Activated gamma-delta T cell treated with Interleukin-2 at 50 U/mL for 16 hours (primary cell): ENCODE measurements at regions not wholly inside any gene's neighbourhood (a gene's known extent, or its start where the extent isn't known, plus 50 kb on each side); places are given as distances from the start of the nearest gene placed in this dataset.

Source experiments
- DNase-seq: peaks from one replicate; pipeline ENCODE4 v3.0.0-alpha.2; 2020

DNA sequence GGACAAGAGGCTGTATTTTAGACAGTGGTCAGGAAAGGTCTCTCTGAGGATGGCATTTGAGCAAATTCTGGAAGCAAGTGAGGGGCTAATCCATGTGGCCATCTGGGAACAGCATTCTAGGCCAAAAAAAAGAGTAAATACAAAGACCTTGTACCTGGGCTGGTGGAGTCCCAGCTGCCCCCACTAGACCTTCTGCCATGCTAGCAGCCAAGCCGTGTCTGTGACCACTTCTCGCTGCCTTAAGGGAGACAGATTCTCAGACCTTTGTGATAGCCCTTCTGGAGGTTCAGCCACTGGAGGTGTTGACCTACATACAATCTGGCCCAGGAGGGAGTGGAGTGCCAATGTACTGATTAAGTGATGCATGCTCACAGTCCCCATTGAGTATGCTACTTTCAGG lies 506.2 kb downstream of the MID1IP1 start:
- no peak for DNase-seq

- no peak for DNase-seq
Measured at GRCh38 chrX:39308126-39308525, 506.9 kb downstream of the MID1IP1 start.

- DNase-seq, result no peak
Measured at GRCh38 chrX:39309018-39309635, 507.9 kb downstream of the MID1IP1 start.

DNA sequence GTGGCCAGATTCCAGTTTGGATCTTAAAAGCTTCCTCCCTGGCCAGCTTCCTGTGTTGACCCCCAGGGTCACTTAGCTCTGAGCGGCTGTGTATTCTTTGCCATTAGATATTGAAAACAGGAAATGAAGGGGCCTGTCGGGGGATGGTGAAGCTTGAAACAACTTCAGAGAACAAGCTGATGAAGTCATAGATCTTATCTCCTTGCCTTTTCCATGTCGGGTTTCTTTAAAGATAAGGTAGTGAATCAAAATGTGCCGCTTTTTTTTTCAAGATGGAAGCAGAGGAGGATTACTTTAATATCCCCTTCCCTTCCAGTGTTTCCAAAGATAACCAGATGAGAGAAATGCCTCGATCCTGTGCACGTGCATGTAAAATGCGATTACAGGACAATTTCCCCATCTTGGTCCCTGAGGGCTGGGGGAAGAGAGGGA lies 508.5 kb downstream of the MID1IP1 start:
- DNase-seq, result no peak

- DNase-seq, result no peak
Measured at GRCh38 chrX:39310891-39311290, 509.6 kb downstream of the MID1IP1 start.

DNA sequence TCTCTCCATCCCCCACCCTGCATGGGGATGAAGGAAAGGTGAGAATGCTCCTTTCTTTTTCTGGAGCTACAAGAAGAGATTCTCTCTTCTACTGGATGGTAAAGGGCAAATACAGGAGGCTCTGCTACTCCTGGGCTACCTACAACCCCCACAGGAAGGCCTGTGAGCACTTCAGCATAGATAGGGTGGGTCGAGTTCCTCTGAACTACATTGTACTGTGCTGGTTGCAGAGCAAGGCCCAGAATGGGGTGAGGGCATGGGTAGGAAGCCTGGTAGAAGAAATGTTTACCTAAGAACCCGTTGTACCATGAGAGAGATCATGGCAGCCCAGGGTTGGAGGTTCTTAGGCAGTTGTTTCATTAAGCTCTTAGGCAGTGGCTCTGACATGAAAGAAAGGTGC lies 510.4 kb downstream of the MID1IP1 start:
- DNase-seq, result no peak

DNA sequence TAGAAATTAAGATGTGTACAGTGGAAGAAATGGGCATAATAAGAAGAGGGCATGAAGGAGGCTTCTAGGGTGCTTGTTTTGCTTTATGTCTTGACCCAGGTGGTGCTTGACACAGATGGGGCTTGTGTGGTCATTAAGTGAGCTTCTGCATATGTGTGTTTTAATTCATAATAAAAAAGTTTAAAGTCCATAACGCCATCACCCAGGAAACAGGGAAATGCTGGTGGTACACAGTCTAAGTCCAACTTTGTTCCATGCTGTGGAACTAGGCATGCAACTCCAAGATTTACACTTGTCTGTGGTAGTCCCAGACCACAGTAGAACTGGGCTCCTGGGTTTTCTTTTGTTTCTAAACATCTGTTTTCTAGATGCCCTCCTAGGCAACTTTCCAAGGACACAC lies 511.9 kb downstream of the MID1IP1 start:
- no peak for DNase-seq

DNA sequence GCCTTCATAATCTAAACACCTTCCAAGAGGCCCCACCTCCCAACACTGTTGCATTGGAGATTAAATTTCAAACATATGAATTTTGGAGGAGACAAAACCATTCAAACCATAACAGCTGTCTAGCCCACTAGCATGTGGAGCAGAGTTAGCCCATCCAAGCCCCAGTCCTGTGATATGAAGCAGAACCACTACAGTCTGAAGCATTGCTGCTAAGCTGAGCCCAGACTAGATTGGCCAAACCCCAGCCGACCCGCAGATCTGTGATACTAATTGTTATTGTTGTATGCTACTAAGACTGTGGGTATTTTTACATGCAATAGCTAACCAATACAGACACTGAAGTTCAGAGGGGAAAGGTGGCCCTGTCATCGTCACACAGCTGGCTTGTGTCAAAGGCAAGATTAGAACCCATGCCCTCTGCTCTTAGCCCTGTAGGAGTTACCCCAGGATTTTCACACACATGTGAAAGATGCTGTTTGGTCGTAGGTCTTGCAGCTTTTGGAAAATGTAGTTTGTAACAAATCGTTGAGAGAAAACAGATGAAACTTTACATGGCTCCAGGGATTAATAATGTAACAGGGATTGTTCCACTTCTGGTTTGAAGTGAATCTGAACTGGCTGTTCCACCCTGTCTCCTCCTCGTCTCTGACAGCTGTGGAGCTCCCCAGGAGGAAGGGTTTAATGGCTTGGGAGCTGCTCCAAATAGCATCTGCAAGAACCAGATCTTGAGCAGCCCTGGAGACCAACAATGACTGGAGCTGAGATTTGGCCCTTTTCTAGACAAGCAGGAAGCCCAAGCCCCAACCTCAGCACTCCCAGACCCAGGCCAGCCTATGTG lies 517.5 kb downstream of the MID1IP1 start:
- no peak for DNase-seq

- DNase-seq, result no peak
Measured at GRCh38 chrX:39320165-39320564, 518.9 kb downstream of the MID1IP1 start.

- no peak for DNase-seq
Measured at GRCh38 chrX:39322496-39322895, 521.2 kb downstream of the MID1IP1 start.

DNA sequence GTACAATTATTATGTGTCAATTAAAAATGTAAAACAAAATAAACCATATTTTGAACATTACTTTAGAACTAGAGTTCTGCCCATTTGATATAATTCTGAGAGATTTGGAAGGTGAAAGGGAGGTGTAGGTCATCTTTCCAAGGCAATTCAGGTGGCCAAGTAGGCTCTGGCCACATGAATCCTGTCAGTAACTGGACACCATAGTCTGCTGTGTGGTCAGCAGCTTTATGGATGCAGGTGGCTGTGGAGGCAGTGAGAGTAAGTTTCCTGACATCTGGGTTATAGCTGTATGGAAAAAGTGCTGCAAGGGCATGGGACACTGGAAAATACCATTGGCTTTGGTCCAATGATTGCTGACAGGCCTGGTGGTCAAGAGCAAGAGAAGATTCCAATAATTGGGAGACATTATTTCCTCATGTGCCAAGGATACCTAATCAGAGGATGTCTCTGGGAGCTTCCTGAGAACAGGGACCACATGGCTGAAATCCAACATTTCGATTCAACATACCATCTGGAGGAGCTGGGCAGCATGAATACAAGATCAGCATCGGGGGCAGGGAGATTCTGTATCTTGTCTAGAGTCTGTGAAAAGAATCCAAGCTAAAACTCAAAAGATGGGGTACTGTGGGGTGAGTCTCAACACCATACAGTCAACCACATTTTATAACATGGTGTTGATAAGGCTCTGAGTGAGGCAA lies 523.1 kb downstream of the MID1IP1 start:
- no peak for DNase-seq

GRCh38 chrX:39327255-39327654 lies 526.0 kb downstream of the MID1IP1 start:
- no peak for DNase-seq

- DNase-seq, result no peak
Measured at GRCh38 chrX:39327705-39328104, 526.4 kb downstream of the MID1IP1 start.

DNA sequence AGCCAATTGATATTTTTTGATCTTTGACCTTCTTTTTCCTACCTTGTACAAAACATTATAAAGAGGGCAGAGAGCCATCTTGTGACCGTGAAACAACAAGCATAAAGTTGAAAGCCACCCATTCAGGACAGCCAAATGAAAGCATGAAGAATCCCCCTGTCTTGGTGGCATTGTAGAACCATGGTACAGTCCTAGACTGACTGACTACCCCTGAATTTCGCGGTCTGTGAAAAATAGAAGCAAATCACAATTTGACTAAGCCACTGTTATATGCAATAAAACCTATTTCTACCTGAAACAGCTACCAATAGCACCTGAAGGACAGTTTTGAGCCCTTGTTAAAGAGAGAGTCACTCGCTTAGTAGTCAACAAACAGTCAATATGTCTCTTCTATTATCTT lies 527.4 kb downstream of the MID1IP1 start:
- no peak for DNase-seq

DNA sequence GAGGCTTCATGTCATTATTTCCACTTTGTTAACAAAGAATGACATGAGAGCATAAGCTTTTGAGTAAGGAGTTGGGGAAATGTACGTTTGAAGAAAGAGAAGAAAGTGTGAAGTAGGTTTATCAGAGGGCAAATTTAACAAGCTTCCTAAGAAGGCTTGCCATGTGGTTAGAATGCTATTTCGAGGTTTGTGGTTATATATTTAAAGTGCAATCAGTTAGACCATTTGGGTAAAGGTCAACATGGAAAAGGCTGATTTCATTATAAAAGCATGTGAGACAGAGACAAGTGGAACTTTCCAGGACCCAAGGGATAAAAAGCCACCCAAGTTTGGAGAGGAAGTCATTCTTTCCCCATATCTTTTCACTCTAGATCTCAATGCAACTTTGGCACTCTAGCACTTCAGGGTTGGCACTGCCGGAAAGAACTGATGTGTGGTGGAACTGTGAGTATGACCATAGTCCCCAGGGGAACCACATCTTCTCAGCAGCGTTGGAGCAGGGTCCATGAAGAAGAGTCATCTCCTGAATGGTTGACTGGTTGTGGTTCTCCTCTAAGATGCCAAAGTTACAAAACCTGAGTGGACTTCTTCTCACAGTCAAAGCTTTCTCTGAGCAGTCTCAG lies 529.9 kb downstream of the MID1IP1 start:
- no peak for DNase-seq

DNA sequence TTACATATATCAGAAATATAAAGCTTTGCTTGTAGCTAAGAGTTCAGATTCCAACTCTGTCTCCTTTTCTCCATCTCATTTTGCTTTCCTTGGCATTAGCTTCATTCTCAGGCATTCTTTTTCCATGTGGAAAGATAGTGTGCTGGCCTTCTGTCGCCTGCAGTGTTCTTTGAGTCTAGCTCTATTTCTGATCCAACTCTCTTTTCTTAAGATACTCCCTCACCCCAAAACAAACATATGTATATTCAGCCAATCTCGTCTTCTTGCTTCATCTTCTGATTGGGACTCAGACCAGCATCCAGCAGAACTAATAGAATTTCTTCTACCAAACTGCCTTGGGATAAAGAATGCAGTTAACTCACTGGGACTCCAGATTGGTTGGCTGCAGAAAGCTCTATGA lies 532.2 kb downstream of the MID1IP1 start:
- no peak for DNase-seq

- DNase-seq, result no peak
Measured at GRCh38 chrX:39335513-39336235, 534.4 kb downstream of the MID1IP1 start.

- DNase-seq, result no peak
Measured at GRCh38 chrX:39336671-39337311, 535.5 kb downstream of the MID1IP1 start.

DNA sequence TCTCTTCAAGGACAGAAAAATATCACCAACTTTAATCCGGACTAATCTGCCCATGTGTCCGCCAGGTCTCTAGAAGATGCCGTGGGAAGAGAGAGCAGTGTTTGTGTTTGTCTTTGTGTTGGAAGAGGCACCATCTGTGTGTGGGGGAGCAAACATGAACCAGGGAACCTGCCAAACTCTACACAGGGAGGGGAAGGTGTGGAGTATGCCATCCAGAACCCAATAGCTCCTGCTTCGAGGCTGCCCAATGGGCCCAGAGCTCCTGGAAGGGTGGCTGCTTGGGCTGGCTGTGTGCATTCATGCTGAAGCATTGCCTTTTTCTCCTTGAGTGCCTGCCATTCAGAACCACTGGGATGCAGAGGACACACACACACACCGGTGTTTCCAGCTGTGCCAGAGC lies 536.2 kb downstream of the MID1IP1 start:
- no peak for DNase-seq

- no peak for DNase-seq
Measured at GRCh38 chrX:39338583-39338982, 537.3 kb downstream of the MID1IP1 start.

- no peak for DNase-seq
Measured at GRCh38 chrX:39356119-39356807, 555.0 kb downstream of the MID1IP1 start.

GRCh38 chrX:39360101-39360500 lies 558.8 kb downstream of the MID1IP1 start:
- DNase-seq, result no peak
